ENCODE measurements at regions not wholly inside any gene's neighbourhood (a gene's known extent, or its start where the extent isn't known, plus 50 kb on each side); places are given as distances from the start of the nearest gene placed in this dataset.
A peak's percentile ranks its signal among the peaks of the same experiment; 100 is the strongest.

GRCh38 chr5:74357827-74358226 lies 282.7 kb downstream of the ENC1 start:
- H3K79me1 ChIP-seq (ENCODE audit: low read depth, low read length), result no peaks in the 10 kb centered on the region
- H3K23ac ChIP-seq (ENCODE audit: insufficient read length), result no peak overlapping the region
- 0 out of 7 replicates have a peak, but pooled peaks cover 0 to 2% (median 0%) of the 10 kb centered on the region in 4 experiments for H3K4me1 ChIP-seq (replicated peaks in 1 of 4; ENCODE audit: control insufficient read depth in 3 of 4, insufficient read depth in 4 of 4, low read length in 3 of 4)
- no peak overlapping the region for H2AK5ac ChIP-seq (ENCODE audit: low read depth, low read length)
- 60% methylated on average over 5 of the region's 5 CpGs; no CpG with 5 or more reads in 1 of the 2 experiments for WGBS, 2 experiments (ENCODE audit: extremely low coverage in 1 of 2, insufficient coverage in 1 of 2, insufficient read length in 1 of 2, insufficient replicate concordance in 2 of 2, low coverage in 1 of 2, low lambda C conversion rate in 2 of 2, missing lambda C conversion rate in 1 of 2)
- ChIA-PET POLR2A (ENCODE audit: partially characterized antibody) (no interaction called here), CTCF (ENCODE audit: partially characterized antibody) (interaction anchor here (1.2 kb wide), 2 partner anchors 22 to 1323 kb away, joined by 3 read pairs; no protein-coding TSS in a partner anchor)
- H2AFZ ChIP-seq (ENCODE audit: low read length), result no peak overlapping the region; the same call in 1 of the 2 replicates
- H4K20me1 ChIP-seq (replicated peaks in 1 of 2; ENCODE audit: control insufficient read depth in 1 of 2, insufficient read depth in 2 of 2, low read length in 2 of 2), result no peaks in the 10 kb centered on the region
- H3K4ac ChIP-seq (replicated peaks; ENCODE audit: insufficient read length, low read depth, low read length), result no peak overlapping the region
- H4K8ac ChIP-seq (ENCODE audit: extremely low read depth, insufficient read depth, low read length), result no peak overlapping the region
- no peaks in the 10 kb centered on the region for H3K36me3 ChIP-seq (ENCODE audit: control insufficient read depth in 2 of 4, insufficient read depth in 4 of 4, low read length in 3 of 4)
- no peak overlapping the region for H2BK20ac ChIP-seq (ENCODE audit: low read length)
- no peak overlapping the region for H3K14ac ChIP-seq (ENCODE audit: insufficient read length)
- H3K79me2 ChIP-seq (ENCODE audit: control insufficient read depth in 1 of 2, insufficient read depth in 2 of 2, low read length in 2 of 2), result no peaks in the 10 kb centered on the region
- no peak overlapping the region for H2BK120ac ChIP-seq (replicated peaks; ENCODE audit: low read depth, low read length)
- H3K23me2 ChIP-seq (ENCODE audit: low read depth, low read length), result no peaks in the 10 kb centered on the region
- H2BK5ac ChIP-seq (ENCODE audit: low read depth, low read length), result no peak overlapping the region
- TF ChIP-seq RBBP5 (IDR thresholded peaks at IDR 0.05; ENCODE audit: borderline replicate concordance, low read depth, low read length) (no peak), E2F6 (IDR thresholded peaks at IDR 0.05) (0 out of 2 replicates have a peak, but pooled peaks have one; percentile 24)
- H3K56ac ChIP-seq (replicated peaks; ENCODE audit: insufficient read length, low read depth, low read length), result no peak overlapping the region
- no peak overlapping the region for H3K27ac ChIP-seq (ENCODE audit: low read depth, low read length)
- H3K4me2 ChIP-seq (ENCODE audit: insufficient read depth in 1 of 2, low read depth in 2 of 2, low read length in 2 of 2), result no peak overlapping the region
- H3K27me3 ChIP-seq (replicated peaks in 1 of 4; ENCODE audit: control insufficient read depth in 3 of 4, extremely low read depth in 1 of 4, insufficient read depth in 3 of 4, low read length in 3 of 4), result no peaks in the 10 kb centered on the region
- DNase-seq (ENCODE audit: low read depth in 1 of 2, low spot score in 2 of 2) (no peak), FAIRE-seq (no peak)
- H4K5ac ChIP-seq (ENCODE audit: insufficient read length, low read depth, low read length), result no peak overlapping the region
- H2BK15ac ChIP-seq (ENCODE audit: low read length), result no peak overlapping the region
- H3K9me3 ChIP-seq (ENCODE audit: insufficient read depth in 2 of 2, low read depth in 1 of 2, low read length in 1 of 2), result 0 out of 4 replicates have a peak, but pooled peaks cover 0 to 3% of the 10 kb centered on the region in 2 experiments
- H3K4me3 ChIP-seq (ENCODE audit: extremely low read depth in 1 of 4, insufficient read depth in 2 of 4, low read depth in 3 of 4, low read length in 4 of 4), result no peak overlapping the region
- no peak overlapping the region for H3K9ac ChIP-seq (replicated peaks in 1 of 4; ENCODE audit: extremely low read depth in 1 of 4, low read depth in 3 of 4, low read length in 3 of 4)
- H2BK12ac ChIP-seq (ENCODE audit: low read depth, low read length), result no peak overlapping the region
- no peak overlapping the region for H4K91ac ChIP-seq (replicated peaks; ENCODE audit: insufficient read length, low read length)
- H3K18ac ChIP-seq (ENCODE audit: extremely low read depth, low read length), result no peak overlapping the region
